PC-9 (cell line): ENCODE measurements at regions not wholly inside any gene's neighbourhood (a gene's known extent, or its start where the extent isn't known, plus 50 kb on each side); places are given as distances from the start of the nearest gene placed in this dataset.

ENCODE experiments used
- BruUV-seq: library from RNA; stranded (reverse); fragments of 400-500 nt; replicated peaks from 2 replicates; lab custom pipeline; 2021; lab: Mats Ljungman, UMichigan
- CTCF ChIA-PET: fragments of 300-600 bp; sonication (Branson Sonifier 250); formaldehyde crosslinking; loops from one replicate; lab custom pipeline; 2022; ENCODE audit warnings: antibody characterized with exemption; lab: Charles Lee
- POLR2A ChIA-PET: fragments of 300-600 bp; sonication (Branson Sonifier 250); formaldehyde crosslinking; loops from one replicate; lab custom pipeline; 2022; ENCODE audit warnings: antibody characterized with exemption; ENCODE audit not compliant: unreplicated experiment; lab: Charles Lee
- DNase-seq, 2 experiments: peaks; one replicate each; pipeline versions ENCODE4 v3.0.0 to v3.0.0-alpha.2; 2015 to 2022; ENCODE audit warnings: mixed read lengths in 1 of 2
- H2AFZ ChIP-seq: fragments of 200-600 bp; sonication (generic); 2 replicates; pipeline ENCODE4 v1.8.1; 2017; ENCODE audit warnings: antibody characterized with exemption
- H3F3A ChIP-seq: fragments of 200-600 bp; sonication (generic); 2 replicates; pipeline ENCODE4 v1.8.1; 2017; ENCODE audit warnings: antibody characterized with exemption, mild to moderate bottlenecking, low read depth; ENCODE audit not compliant: insufficient read depth
- H3K27ac ChIP-seq: fragments of 200-600 bp; sonication (generic); 2 replicates; pipeline ENCODE4 v1.6.1; 2016; ENCODE audit warnings: mixed run types
- H3K27me3 ChIP-seq: fragments of 200-600 bp; sonication (generic); 2 replicates; pipeline ENCODE4 v1.6.1; 2016; ENCODE audit warnings: low read depth, mixed run types; ENCODE audit not compliant: insufficient read depth
- H3K36me3 ChIP-seq: fragments of 200-600 bp; sonication (generic); 2 replicates; pipeline ENCODE4 v1.6.1; 2016; ENCODE audit warnings: low read depth, mixed run types
- H3K4me1 ChIP-seq: fragments of 200-600 bp; sonication (generic); replicated peaks from 2 replicates; pipeline ENCODE4 v1.6.1; 2016; ENCODE audit warnings: mixed run types; ENCODE audit not compliant: insufficient read depth
- H3K4me2 ChIP-seq: fragments of 200-600 bp; sonication (generic); 2 replicates; pipeline ENCODE4 v1.6.1; 2017; ENCODE audit warnings: mixed run types
- H3K4me3 ChIP-seq: fragments of 200-600 bp; sonication (generic); 2 replicates; pipeline ENCODE4 v1.6.1; 2016; ENCODE audit warnings: mixed run types
- H3K79me2 ChIP-seq: fragments of 200-600 bp; sonication (generic); 2 replicates; pipeline ENCODE4 v1.6.1; 2017; ENCODE audit warnings: low read depth, mixed run types
- H3K9me2 ChIP-seq: fragments of 200-600 bp; sonication (generic); 2 replicates; pipeline ENCODE4 v1.8.1; 2017; ENCODE audit warnings: mild to moderate bottlenecking; ENCODE audit not compliant: insufficient read depth
- H3K9me3 ChIP-seq: fragments of 200-600 bp; sonication (generic); 2 replicates; pipeline ENCODE4 v1.8.1; 2016; ENCODE audit warnings: low read depth; ENCODE audit not compliant: insufficient read depth
- H4K20me1 ChIP-seq: fragments of 200-600 bp; sonication (generic); 2 replicates; pipeline ENCODE4 v1.8.1; 2017; ENCODE audit not compliant: insufficient read depth
- CTCF ChIP-seq: fragments of 200-600 bp; sonication (generic); conservative IDR thresholded peaks from 2 replicates; pipeline ENCODE4 v1.6.1; 2017; ENCODE audit warnings: mixed run types, antibody characterized with exemption, mild to moderate bottlenecking, moderate library complexity
- EZH2 ChIP-seq: fragments of 200-600 bp; sonication (generic); IDR thresholded peaks from 2 replicates; pipeline ENCODE4 v1.8.0; 2017; ENCODE audit warnings: antibody characterized with exemption, low read depth
- intact Hi-C: fragments of 100-400 bp; cut with micrococcal nuclease; formaldehyde crosslinking; loops from one replicate; pipeline ENCODE4 v1.10.0; 2022; ENCODE audit not compliant: unreplicated experiment

- H3K79me2 ChIP-seq: no peaks in the 10 kb centered on the region
- H3K4me2 ChIP-seq: no peak overlapping the region
- BruUV-seq: no TSS peak
- intact Hi-C loops: no loop called here
- no peak overlapping the region for H3K4me3 ChIP-seq
- no peaks in the 10 kb centered on the region for H3F3A ChIP-seq
- ChIA-PET POLR2A (no interaction called here), CTCF (no interaction called here)
- H4K20me1 ChIP-seq: no peaks in the 10 kb centered on the region
- H3K36me3 ChIP-seq: no peaks in the 10 kb centered on the region
- TF ChIP-seq EZH2 (no peak), CTCF (no peak)
- no peak for DNase-seq
- no peaks in the 10 kb centered on the region for H3K4me1 ChIP-seq
- H3K27me3 ChIP-seq: no peaks in the 10 kb centered on the region
- no peak overlapping the region for H2AFZ ChIP-seq
- H3K9me3 ChIP-seq: no peaks in the 10 kb centered on the region
- no peak overlapping the region for H3K27ac ChIP-seq
- H3K9me2 ChIP-seq: no peaks in the 10 kb centered on the region
Observed at GRCh38 chr18:38305961-38306360, 740.4 kb upstream of the CELF4 start.

GRCh38 chr18:38301621-38302020, 736.0 kb upstream of the CELF4 start:
- Histone ChIP-seq H3K4me3 (no peak overlapping the region), H3K9me2 (no peaks in the 10 kb centered on the region), H4K20me1 (no peaks in the 10 kb centered on the region), H3K27me3 (no peaks in the 10 kb centered on the region), H3K4me1 (no peaks in the 10 kb centered on the region), H3K36me3 (no peaks in the 10 kb centered on the region), H3K4me2 (no peak overlapping the region), H2AFZ (no peak overlapping the region), H3F3A (no peaks in the 10 kb centered on the region), H3K79me2 (no peaks in the 10 kb centered on the region), H3K9me3 (no peaks in the 10 kb centered on the region), H3K27ac (no peak overlapping the region)
- intact Hi-C loops: no loop called here
- no TSS peak for BruUV-seq
- CTCF ChIA-PET: no interaction called here
- POLR2A ChIA-PET: no interaction called here
- no peak for DNase-seq
- TF ChIP-seq CTCF (no peak), EZH2 (no peak)

- POLR2A ChIA-PET: no interaction called here
- Histone ChIP-seq H3K4me3 (no peak overlapping the region), H2AFZ (no peak overlapping the region), H3K9me2 (no peaks in the 10 kb centered on the region), H3K9me3 (no peaks in the 10 kb centered on the region), H3K79me2 (no peaks in the 10 kb centered on the region), H3K36me3 (no peaks in the 10 kb centered on the region), H4K20me1 (no peaks in the 10 kb centered on the region), H3K4me1 (no peaks in the 10 kb centered on the region), H3K4me2 (no peak overlapping the region), H3K27ac (no peak overlapping the region), H3K27me3 (no peaks in the 10 kb centered on the region), H3F3A (no peaks in the 10 kb centered on the region)
- no peak for TF ChIP-seq EZH2
- no peak for TF ChIP-seq CTCF
- no TSS peak for BruUV-seq
- DNase-seq: no peak
- CTCF ChIA-PET: no interaction called here
- intact Hi-C loops: no loop called here
Observed at GRCh38 chr18:38297910-38298309, 732.3 kb upstream of the CELF4 start.
